Left ventricle myocardium inferior (tissue), 1 donor: ENCODE measurements at regions not wholly inside any gene's neighbourhood (a gene's known extent, or its start where the extent isn't known, plus 50 kb on each side); places are given as distances from the start of the nearest gene placed in this dataset.

Experiments used
- DNase-seq: peaks from one replicate; pipeline ENCODE4 v3.0.0-alpha.2; 2020
- H3K27ac ChIP-seq: fragments of 200-600 bp; replicated peaks from 2 replicates; pipeline ENCODE4 v1.8.0; 2021
- H3K27me3 ChIP-seq: fragments of 200-600 bp; 2 replicates; pipeline ENCODE4 v1.8.0; 2021; ENCODE audit warnings: low read depth
- H3K36me3 ChIP-seq: fragments of 200-600 bp; 2 replicates; pipeline ENCODE4 v1.8.0; 2021
- H3K4me1 ChIP-seq: fragments of 200-600 bp; 2 replicates; pipeline ENCODE4 v1.8.0; 2021
- H3K4me3 ChIP-seq: fragments of 200-600 bp; 2 replicates; pipeline ENCODE4 v1.8.0; 2021; ENCODE audit warnings: mild to moderate bottlenecking, moderate library complexity
- H3K9me3 ChIP-seq: fragments of 200-600 bp; replicated peaks from 2 replicates; pipeline ENCODE4 v1.8.0; 2021
- intact Hi-C: fragments of 100-400 bp; cut with micrococcal nuclease; formaldehyde crosslinking; loops from one replicate; pipeline ENCODE4 v1.11.0; 2022
- TF ChIP-seq, protein P1 (sequence below): fragments of 200-600 bp; IDR thresholded peaks from 2 replicates; pipeline ENCODE4 v1.8.0; 2021; ENCODE audit warnings: antibody characterized with exemption, mild to moderate bottlenecking, borderline replicate concordance
- donor health status: DM: no; HTN: yes; CAD: no; lungs with severe emphysema.

DNA sequence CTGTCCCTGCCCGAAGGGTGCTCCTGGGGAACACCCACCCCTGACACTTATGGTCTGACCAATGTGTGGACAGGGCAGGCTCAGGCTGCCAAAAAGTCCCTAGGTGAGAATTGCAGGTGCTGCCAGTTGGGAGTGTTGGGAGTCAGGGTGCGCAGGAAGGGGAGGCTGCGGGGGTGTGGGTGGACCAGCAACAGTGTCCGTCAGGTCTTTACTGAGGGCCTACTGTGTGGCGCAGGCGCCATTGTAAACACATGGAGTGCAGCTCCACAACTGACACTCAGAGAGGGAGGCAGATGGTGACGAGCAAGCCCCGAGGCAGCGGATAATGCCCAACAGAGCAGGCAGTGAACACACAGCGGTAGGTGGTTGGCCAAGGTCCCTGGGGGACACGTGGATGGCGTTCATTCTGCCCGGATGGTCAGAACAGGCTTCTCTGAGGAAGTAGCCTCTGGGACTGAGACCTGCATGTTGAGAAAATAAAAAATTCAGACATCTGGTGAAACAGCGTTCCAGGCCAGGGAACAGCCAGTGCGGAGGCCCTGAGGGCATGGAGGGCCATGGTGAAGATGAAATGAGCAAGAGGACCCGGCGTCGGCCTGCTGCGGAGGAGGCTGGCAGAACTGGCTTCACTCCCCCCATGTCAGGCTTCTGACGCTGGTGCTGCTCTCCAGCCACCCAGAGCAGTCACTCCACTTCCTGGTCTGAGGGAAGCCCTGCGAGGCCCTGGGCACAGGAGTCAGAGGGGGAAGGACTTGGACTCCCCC, 136.2 kb upstream of the ZBTB40 start:
- no peaks in the 10 kb centered on the region for H3K4me1 ChIP-seq
- no peak for DNase-seq
- H3K27me3 ChIP-seq: peaks cover 95% of the 10 kb centered on the region
- intact Hi-C loops: no loop called here
- TF ChIP-seq, protein P1, sequence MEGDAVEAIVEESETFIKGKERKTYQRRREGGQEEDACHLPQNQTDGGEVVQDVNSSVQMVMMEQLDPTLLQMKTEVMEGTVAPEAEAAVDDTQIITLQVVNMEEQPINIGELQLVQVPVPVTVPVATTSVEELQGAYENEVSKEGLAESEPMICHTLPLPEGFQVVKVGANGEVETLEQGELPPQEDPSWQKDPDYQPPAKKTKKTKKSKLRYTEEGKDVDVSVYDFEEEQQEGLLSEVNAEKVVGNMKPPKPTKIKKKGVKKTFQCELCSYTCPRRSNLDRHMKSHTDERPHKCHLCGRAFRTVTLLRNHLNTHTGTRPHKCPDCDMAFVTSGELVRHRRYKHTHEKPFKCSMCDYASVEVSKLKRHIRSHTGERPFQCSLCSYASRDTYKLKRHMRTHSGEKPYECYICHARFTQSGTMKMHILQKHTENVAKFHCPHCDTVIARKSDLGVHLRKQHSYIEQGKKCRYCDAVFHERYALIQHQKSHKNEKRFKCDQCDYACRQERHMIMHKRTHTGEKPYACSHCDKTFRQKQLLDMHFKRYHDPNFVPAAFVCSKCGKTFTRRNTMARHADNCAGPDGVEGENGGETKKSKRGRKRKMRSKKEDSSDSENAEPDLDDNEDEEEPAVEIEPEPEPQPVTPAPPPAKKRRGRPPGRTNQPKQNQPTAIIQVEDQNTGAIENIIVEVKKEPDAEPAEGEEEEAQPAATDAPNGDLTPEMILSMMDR: no peak
- H3K9me3 ChIP-seq: no peaks in the 10 kb centered on the region
- no peak overlapping the region for H3K4me3 ChIP-seq
- H3K27ac ChIP-seq: no peak overlapping the region
- no peaks in the 10 kb centered on the region for H3K36me3 ChIP-seq

DNA sequence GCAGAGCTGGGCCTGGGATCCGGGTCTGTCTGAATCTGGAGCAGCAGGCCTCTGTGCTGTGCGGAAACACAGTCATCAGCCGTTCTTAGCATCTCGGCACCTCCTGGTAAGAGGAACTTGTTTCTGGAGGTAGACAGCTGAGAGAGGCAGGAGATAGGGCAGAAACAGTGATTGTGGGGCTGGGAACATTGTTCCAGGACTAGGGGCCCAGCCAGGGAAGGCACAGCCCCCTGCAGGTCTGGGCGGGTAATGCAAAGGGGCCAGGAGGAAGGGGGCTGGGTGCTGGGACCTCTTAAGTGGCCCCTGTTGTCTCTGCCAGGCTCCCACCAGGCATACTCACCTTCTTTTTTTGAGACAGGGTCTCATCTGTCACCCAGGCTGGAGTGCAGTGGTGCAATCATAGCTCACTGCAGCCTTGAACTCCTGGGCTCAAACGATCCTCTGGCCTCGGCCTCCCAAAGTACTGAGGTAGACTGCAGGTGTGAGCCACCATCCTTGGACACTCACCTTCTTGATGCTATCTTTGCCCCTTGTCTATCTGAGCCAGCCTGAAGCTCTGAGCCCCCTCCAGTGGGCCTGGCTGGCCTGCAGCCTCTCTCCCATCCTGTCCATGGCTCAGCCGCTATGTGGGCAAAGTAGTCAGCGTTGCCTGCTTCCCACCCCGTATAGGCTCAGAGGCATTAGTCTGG, 134.3 kb upstream of the ZBTB40 start:
- H3K4me1 ChIP-seq: no peaks in the 10 kb centered on the region
- H3K27ac ChIP-seq: no peak overlapping the region
- no peaks in the 10 kb centered on the region for H3K36me3 ChIP-seq
- intact Hi-C loops: no loop called here
- TF ChIP-seq, protein P1: peak; percentile 30
- no peak overlapping the region for H3K4me3 ChIP-seq
- no peak for DNase-seq
- peaks cover 94% of the 10 kb centered on the region for H3K27me3 ChIP-seq
- H3K9me3 ChIP-seq: peaks cover 3% of the 10 kb centered on the region

DNA sequence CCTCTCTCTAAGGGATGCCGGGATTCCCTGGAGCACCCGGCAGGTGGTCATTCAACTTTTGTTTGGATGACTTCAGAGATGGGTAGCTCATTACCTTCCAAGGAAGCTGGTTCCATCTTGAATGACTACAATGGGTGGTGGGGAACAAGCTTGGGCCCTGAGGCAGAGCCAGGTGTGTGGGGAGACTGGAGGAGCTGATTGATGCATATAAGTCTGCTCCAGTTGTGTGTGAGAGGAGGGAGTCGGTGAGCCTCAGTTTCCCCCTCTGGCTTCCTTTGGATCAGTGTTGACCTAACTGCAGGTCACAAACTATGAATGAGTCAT, 133.8 kb upstream of the ZBTB40 start:
- peaks cover 92% of the 10 kb centered on the region for H3K27me3 ChIP-seq

DNA sequence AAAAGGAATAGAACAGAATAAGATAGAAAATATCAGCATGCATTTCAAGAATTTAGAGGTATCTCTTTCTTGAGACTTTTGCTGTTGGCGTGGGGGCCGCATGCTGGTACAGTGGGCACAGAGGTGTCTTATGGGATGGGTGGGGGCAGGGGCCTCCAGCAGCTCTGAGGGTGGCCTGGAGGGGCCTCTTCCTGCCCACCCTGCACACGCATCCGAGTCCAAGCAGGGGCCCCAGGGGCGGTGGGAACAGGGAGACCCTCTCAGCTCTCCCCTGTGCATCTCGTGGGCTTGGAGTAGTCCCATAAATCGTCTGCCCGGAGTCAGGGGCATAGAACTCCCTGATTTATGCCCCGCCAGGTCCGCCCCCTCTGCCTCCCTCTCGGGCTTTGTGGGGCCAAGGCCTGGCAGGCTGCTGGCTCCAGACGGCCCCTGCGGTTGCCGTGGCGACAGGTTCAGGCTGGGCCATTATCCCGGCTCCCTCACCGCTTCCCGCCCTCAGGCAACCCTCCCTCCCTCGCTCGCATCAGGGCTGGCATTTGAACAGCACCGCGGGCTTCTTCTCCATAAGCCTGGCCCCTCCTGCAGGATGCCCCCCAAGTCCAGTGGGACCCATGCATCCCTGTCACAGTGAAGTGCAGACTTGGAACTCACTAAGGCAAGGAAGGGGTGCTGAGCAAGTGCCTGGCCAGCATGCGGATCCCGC, 133.2 kb upstream of the ZBTB40 start:
- Histone ChIP-seq H3K36me3 (no peaks in the 10 kb centered on the region), H3K9me3 (peaks cover 3% of the 10 kb centered on the region), H3K27ac (no peak overlapping the region), H3K4me3 (no peak overlapping the region), H3K4me1 (no peaks in the 10 kb centered on the region), H3K27me3 (peaks cover 88% of the 10 kb centered on the region)
- intact Hi-C loops: no loop called here
- DNase-seq: no peak
- TF ChIP-seq, protein P1: no peak

More for the DNA sequence above, 133.8 kb upstream of the ZBTB40 start:
- DNase-seq: no peak
- no peaks in the 10 kb centered on the region for H3K4me1 ChIP-seq
- intact Hi-C loops: no loop called here
- no peak overlapping the region for H3K4me3 ChIP-seq
- TF ChIP-seq, protein P1: no peak
- H3K27ac ChIP-seq: no peak overlapping the region
- H3K36me3 ChIP-seq: no peaks in the 10 kb centered on the region
- H3K9me3 ChIP-seq: peaks cover 3% of the 10 kb centered on the region

DNA sequence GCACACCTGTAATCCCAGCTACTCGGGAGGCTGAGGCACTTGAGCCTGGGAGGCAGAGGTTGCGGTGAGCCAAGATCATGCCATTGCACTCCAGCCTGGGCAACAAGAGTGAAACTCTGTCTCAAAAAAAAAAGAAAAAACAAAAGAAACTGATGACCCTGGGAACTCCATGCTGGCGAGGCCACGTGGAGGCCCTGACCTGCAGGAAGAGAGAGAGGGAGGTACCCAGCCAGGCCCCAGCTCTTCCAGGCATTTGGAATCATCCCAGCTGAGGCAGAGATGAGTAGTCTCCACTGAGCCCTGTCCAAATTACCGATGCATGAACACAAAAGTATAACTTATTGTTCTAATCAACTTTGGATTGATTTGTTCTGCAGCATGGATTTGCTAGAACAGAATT, 132.0 kb upstream of the ZBTB40 start:
- TF ChIP-seq, protein P1: no peak
- intact Hi-C loops: no loop called here
- DNase-seq: no peak
- Histone ChIP-seq H3K4me1 (no peaks in the 10 kb centered on the region), H3K36me3 (no peaks in the 10 kb centered on the region), H3K27me3 (peaks cover 76% of the 10 kb centered on the region), H3K27ac (no peak overlapping the region), H3K9me3 (peaks cover 3% of the 10 kb centered on the region), H3K4me3 (no peak overlapping the region)
